OCI-LY3 (cell line): ENCODE measurements at regions not wholly inside any gene's neighbourhood (a gene's known extent, or its start where the extent isn't known, plus 50 kb on each side); places are given as distances from the start of the nearest gene placed in this dataset.
"Not testable (repeated sequence)": the region's sequence is repeated elsewhere in the genome, so short reads cannot be mapped to it uniquely, and the experiment has no call there.

Experiments used
- H2AFZ ChIP-seq: fragments of 200-600, 300-600 bp; shearing (Covaris generic); 2 replicates; pipeline ENCODE4 v1.6.0; 2014; ENCODE audit warnings: antibody characterized with exemption, low read depth, low read length
- H3K27ac ChIP-seq: fragments of 200-600, 300-600 bp; sonication (generic); 2 replicates; pipeline ENCODE4 v1.5.1; 2014; ENCODE audit warnings: mild to moderate bottlenecking, low read length, moderate library complexity, mixed read lengths
- H3K27me3 ChIP-seq: fragments of 200-600, 300-600 bp; sonication (generic); 2 replicates; pipeline ENCODE4 v1.6.1; 2014; ENCODE audit warnings: low read depth, low read length, mixed read lengths
- H3K36me3 ChIP-seq: fragments of 200-600, 300-600 bp; sonication (generic); replicated peaks from 2 replicates; pipeline ENCODE3; 2014; ENCODE audit warnings: low read depth, low read length, mixed read lengths
- H3K4me1 ChIP-seq: fragments of 300-600, 200-600 bp; sonication (generic); 2 replicates; pipeline ENCODE4 v1.6.1; 2014; ENCODE audit warnings: low read length, mixed read lengths
- H3K4me2 ChIP-seq: fragments of 200-600, 300-600 bp; sonication (generic); 2 replicates; pipeline ENCODE4 v1.6.1; 2014; ENCODE audit warnings: low read length, mixed read lengths
- H3K4me3 ChIP-seq: fragments of 300-600, 200-600 bp; sonication (generic); 2 replicates; pipeline ENCODE4 v1.5.1; 2014; ENCODE audit warnings: antibody characterized with exemption, mild to moderate bottlenecking, low read length, moderate library complexity
- H3K79me2 ChIP-seq: fragments of 300-600, 200-600 bp; shearing (Covaris generic); 2 replicates; pipeline ENCODE4 v1.6.1; 2014; ENCODE audit warnings: mild to moderate bottlenecking, low read length, mixed read lengths
- H3K9ac ChIP-seq: fragments of 300-600, 200-600 bp; shearing (Covaris generic); 2 replicates; pipeline ENCODE4 v1.6.0; 2014; ENCODE audit warnings: mild to moderate bottlenecking, low read length, moderate library complexity
- H3K9me3 ChIP-seq: fragments of 200-600, 300-600 bp; shearing (Covaris generic); 2 replicates; pipeline ENCODE4 v1.6.1; 2014; ENCODE audit warnings: low read length, mixed read lengths; ENCODE audit not compliant: insufficient read depth
- H4K20me1 ChIP-seq: fragments of 200-600, 300-600 bp; sonication (generic); 2 replicates; pipeline ENCODE4 v1.6.1; 2016; ENCODE audit warnings: low read length, mixed read lengths; ENCODE audit not compliant: insufficient read depth
- EZH2phosphoT487 ChIP-seq: fragments of 200-600 bp; shearing (Covaris generic); IDR thresholded peaks from 2 replicates; pipeline ENCODE4 v1.6.1; 2018; ENCODE audit warnings: antibody characterized with exemption, mixed run types, low read depth
- TF ChIP-seq, protein P1 (sequence below): fragments of 200-600, 300-600 bp; sonication (generic); IDR thresholded peaks from 2 replicates; pipeline ENCODE4 v1.5.1; 2014; ENCODE audit warnings: antibody characterized with exemption, low read length, low read depth

DNA sequence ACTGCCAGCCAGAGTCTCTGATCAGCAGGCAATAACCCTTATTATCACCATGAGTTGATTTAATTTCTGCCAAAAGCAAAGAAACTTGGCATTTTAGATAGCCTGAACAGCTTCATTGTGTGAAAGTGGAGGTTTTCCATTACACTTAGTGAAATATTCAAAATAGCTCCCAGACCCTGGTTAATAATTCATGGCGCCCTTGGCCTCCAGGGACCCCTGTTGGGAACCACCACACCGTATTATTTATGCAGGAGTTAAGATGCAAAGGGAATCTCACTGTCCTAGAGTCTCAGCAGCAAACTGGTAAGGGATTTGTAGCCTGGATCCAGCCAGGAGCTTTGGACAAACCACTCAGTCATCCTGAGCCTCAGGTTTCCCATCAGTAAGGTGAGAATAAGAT is 110.0 kb upstream of the PABPC3 start:
- H3K9me3 ChIP-seq, result no peaks in the 10 kb centered on the region
- H3K27me3 ChIP-seq, result peaks cover 16% of the 10 kb centered on the region; the same call in 1 of the 2 replicates
- no peak overlapping the region for H2AFZ ChIP-seq
- no peak overlapping the region for H3K4me3 ChIP-seq
- no peaks in the 10 kb centered on the region for H4K20me1 ChIP-seq
- no peak overlapping the region for H3K4me2 ChIP-seq
- no peaks in the 10 kb centered on the region for H3K79me2 ChIP-seq
- H3K4me1 ChIP-seq, result no peaks in the 10 kb centered on the region
- H3K36me3 ChIP-seq, result no peaks in the 10 kb centered on the region
- TF ChIP-seq, protein P1, sequence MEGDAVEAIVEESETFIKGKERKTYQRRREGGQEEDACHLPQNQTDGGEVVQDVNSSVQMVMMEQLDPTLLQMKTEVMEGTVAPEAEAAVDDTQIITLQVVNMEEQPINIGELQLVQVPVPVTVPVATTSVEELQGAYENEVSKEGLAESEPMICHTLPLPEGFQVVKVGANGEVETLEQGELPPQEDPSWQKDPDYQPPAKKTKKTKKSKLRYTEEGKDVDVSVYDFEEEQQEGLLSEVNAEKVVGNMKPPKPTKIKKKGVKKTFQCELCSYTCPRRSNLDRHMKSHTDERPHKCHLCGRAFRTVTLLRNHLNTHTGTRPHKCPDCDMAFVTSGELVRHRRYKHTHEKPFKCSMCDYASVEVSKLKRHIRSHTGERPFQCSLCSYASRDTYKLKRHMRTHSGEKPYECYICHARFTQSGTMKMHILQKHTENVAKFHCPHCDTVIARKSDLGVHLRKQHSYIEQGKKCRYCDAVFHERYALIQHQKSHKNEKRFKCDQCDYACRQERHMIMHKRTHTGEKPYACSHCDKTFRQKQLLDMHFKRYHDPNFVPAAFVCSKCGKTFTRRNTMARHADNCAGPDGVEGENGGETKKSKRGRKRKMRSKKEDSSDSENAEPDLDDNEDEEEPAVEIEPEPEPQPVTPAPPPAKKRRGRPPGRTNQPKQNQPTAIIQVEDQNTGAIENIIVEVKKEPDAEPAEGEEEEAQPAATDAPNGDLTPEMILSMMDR, result no peak
- no peak for TF ChIP-seq EZH2phosphoT487
- no peak overlapping the region for H3K27ac ChIP-seq
- H3K9ac ChIP-seq, result no peak overlapping the region

DNA sequence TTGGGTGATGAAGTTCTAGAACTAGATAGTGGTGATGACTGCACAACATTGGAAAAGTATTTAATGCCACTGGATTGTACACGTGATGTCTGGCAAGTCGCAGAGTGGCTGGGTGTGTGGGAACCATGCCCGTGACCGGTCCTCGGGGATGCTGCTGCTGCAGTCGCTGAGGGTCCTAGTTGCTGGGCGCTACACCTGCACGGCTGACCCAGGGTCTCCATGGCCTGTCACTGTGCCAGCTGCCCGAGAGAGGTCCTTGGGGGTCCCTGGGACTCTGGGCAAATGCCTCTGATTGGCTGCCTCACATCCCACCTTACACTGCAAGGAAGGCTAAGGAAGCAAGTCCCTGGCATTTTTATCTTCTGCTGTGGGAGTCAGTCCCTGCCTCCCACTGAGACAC is 109.1 kb upstream of the PABPC3 start:
- H2AFZ ChIP-seq, result no peak overlapping the region
- no peaks in the 10 kb centered on the region for H3K4me1 ChIP-seq
- no peak for TF ChIP-seq EZH2phosphoT487
- TF ChIP-seq, protein P1, result no peak
- H3K36me3 ChIP-seq, result no peaks in the 10 kb centered on the region
- H3K9ac ChIP-seq, result no peak overlapping the region
- no peak overlapping the region for H3K4me3 ChIP-seq
- H3K79me2 ChIP-seq, result no peaks in the 10 kb centered on the region
- peaks cover 18% of the 10 kb centered on the region; the same call in 1 of the 2 replicates for H3K27me3 ChIP-seq
- H3K27ac ChIP-seq, result no peak overlapping the region
- no peak overlapping the region for H3K4me2 ChIP-seq
- H4K20me1 ChIP-seq, result no peaks in the 10 kb centered on the region
- no peaks in the 10 kb centered on the region for H3K9me3 ChIP-seq

DNA sequence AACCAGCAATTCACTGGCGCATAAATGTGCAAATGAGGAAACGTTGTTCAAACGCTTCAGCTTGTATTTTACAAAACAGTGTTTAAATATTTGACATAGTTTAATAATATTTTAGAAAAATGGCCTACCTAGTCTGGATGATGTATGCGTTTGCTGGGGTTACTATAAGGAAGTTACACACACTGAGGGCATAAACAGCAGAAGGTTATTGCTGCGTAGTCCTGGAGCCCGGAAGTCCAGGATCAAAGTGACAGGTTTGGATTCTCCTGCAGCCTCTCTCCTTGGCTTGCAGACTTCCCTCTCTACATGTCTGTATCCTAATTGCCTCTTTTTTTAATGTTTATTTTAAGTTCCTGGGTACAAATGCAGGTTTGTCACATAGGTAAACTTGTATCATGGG is 106.0 kb upstream of the PABPC3 start:
- not testable (repeated sequence) for H3K79me2 ChIP-seq, H2AFZ ChIP-seq, H3K9me3 ChIP-seq, H3K4me2 ChIP-seq, H4K20me1 ChIP-seq, H3K27ac ChIP-seq, H3K4me3 ChIP-seq, H3K36me3 ChIP-seq, H3K4me1 ChIP-seq, H3K9ac ChIP-seq
- peaks cover 29% of the 10 kb centered on the region for H3K27me3 ChIP-seq

DNA sequence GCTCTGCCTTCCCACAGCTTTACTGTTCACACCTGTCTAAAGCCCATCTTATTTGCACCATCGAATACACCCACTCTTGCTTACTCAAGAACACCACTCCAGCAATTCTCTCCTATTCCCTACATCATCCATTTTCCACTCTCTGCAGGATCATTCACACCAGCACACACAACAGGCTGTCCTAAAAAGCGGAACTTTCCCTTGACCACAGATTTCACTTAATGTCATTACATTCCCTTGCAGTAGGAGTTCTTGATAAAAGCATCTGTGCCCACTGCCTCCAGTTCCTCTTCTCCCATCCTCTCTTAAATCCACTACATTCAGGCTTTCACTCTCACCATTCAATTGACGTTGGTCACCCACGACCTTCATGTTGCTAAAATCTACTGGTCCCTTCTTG is 103.0 kb upstream of the PABPC3 start:
- not testable (repeated sequence) for H2AFZ ChIP-seq, H3K27ac ChIP-seq, H3K4me2 ChIP-seq, H3K4me1 ChIP-seq, H4K20me1 ChIP-seq, H3K9ac ChIP-seq, H3K9me3 ChIP-seq, H3K79me2 ChIP-seq, H3K36me3 ChIP-seq, H3K4me3 ChIP-seq
- H3K27me3 ChIP-seq, result peaks cover 18% of the 10 kb centered on the region

DNA sequence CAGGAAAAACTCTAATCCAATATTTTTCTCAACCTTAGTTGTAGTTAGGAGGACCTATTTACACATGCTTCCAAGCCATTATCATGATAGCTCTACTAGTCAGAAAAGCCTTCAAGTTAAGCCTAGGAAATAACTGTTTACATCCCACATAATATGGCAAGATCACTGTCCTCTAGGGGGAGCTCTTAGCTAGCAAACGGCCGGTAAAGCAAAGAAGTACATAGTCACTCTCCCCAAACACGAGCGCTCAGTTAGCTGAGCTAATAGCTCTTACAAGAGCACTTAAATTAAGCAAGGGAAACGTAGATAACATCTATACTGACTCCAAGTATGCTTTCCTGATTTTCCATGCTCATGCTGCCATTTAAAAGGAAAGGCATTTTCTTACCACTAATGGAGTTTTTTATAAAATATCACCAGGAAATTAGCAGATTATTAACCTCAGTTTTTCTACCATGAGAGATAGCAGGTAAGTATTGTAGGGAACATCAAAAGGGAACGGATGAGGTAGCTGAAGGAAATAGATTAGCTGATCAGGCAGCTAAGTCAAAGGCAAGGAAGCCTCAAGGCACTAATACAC is 100.6 kb upstream of the PABPC3 start:
- Histone ChIP-seq H3K27ac (no peak overlapping the region), H3K9me3 (no peaks in the 10 kb centered on the region), H2AFZ (no peak overlapping the region), H3K4me3 (0 out of 2 replicates have a peak overlapping the region, but pooled peaks have one; percentile 24), H3K4me1 (peaks cover 3% of the 10 kb centered on the region; the same call in 1 of the 2 replicates), H3K36me3 (no peaks in the 10 kb centered on the region), H3K9ac (0 out of 2 replicates have a peak overlapping the region, but pooled peaks have one; percentile 18), H3K27me3 (peaks cover 26% of the 10 kb centered on the region), H4K20me1 (no peaks in the 10 kb centered on the region), H3K79me2 (no peaks in the 10 kb centered on the region), H3K4me2 (peak overlapping the region; percentile 57)
- TF ChIP-seq, protein P1, result peak; percentile 85
- no peak for TF ChIP-seq EZH2phosphoT487
